Loucy (cell line): ENCODE measurements at regions not wholly inside any gene's neighbourhood (a gene's known extent, or its start where the extent isn't known, plus 50 kb on each side); places are given as distances from the start of the nearest gene placed in this dataset.

ENCODE experiments used
- H2AFZ ChIP-seq: fragments of 200-600 bp; sonication (generic); 2 replicates; pipeline ENCODE4 v1.6.0; 2016; ENCODE audit warnings: antibody characterized with exemption, mild to moderate bottlenecking, low read length, moderate library complexity
- H3F3A ChIP-seq: fragments of 200-600 bp; 2 replicates; pipeline ENCODE4 v1.6.0; 2016; ENCODE audit warnings: antibody characterized with exemption, low read depth, mild to moderate bottlenecking
- H3K27me3 ChIP-seq: fragments of 200-600 bp; sonication (generic); 2 replicates; pipeline ENCODE4 v1.6.1; 2014; ENCODE audit warnings: low read length, mild to moderate bottlenecking; ENCODE audit not compliant: insufficient read depth, poor library complexity, severe bottlenecking
- H3K36me3 ChIP-seq: fragments of 200-600 bp; sonication (generic); 2 replicates; pipeline ENCODE4 v1.6.1; 2016; ENCODE audit warnings: low read length; ENCODE audit not compliant: insufficient read depth
- H3K4me1 ChIP-seq: fragments of 200-600 bp; sonication (generic); 2 replicates; pipeline ENCODE4 v1.5.1; 2014; ENCODE audit warnings: low read length, mild to moderate bottlenecking; ENCODE audit not compliant: insufficient read depth, poor library complexity, severe bottlenecking
- H3K4me2 ChIP-seq: fragments of 200-600 bp; sonication (generic); 2 replicates; pipeline ENCODE4 v1.6.0; 2014; ENCODE audit warnings: antibody characterized with exemption, low read length, low read depth, mild to moderate bottlenecking; ENCODE audit not compliant: poor library complexity, severe bottlenecking
- H3K4me3 ChIP-seq: fragments of 200-600 bp; sonication (generic); 2 replicates; pipeline ENCODE4 v1.5.1; 2014; ENCODE audit warnings: low read length, mild to moderate bottlenecking, mixed read lengths; ENCODE audit not compliant: poor library complexity, severe bottlenecking
- H3K79me2 ChIP-seq: fragments of 200-600 bp; sonication (generic); 2 replicates; pipeline ENCODE4 v1.6.1; 2014; ENCODE audit warnings: low read length; ENCODE audit not compliant: insufficient read depth
- H3K9ac ChIP-seq: fragments of 200-600 bp; sonication (generic); 2 replicates; pipeline ENCODE4 v1.6.0; 2014; ENCODE audit warnings: mild to moderate bottlenecking, low read depth, low read length, moderate library complexity; ENCODE audit not compliant: poor library complexity, severe bottlenecking
- H3K9me2 ChIP-seq: fragments of 200-600 bp; sonication (generic); replicated peaks from 2 replicates; pipeline ENCODE4 v1.6.1; 2016; ENCODE audit warnings: low read depth, low read length, mixed read lengths
- H3K9me3 ChIP-seq: fragments of 200-600 bp; sonication (generic); 2 replicates; pipeline ENCODE4 v1.6.1; 2014; ENCODE audit warnings: mild to moderate bottlenecking, antibody characterized with exemption, low read length, low read depth; ENCODE audit not compliant: insufficient read depth
- H4K20me1 ChIP-seq: fragments of 200-600 bp; sonication (generic); 2 replicates; pipeline ENCODE4 v1.6.0; 2014; ENCODE audit warnings: antibody characterized with exemption, low read length, mild to moderate bottlenecking; ENCODE audit not compliant: insufficient read depth, poor library complexity, severe bottlenecking
- EZH2phosphoT487 ChIP-seq: fragments of 200-600 bp; IDR thresholded peaks from 2 replicates; pipeline ENCODE4 v1.6.1; 2018; ENCODE audit warnings: antibody characterized with exemption, mild to moderate bottlenecking, moderate library complexity, borderline replicate concordance
- TF ChIP-seq, protein P1 (sequence below): fragments of 200-600 bp; sonication (generic); conservative IDR thresholded peaks from 2 replicates; pipeline ENCODE4 v1.5.1; 2014; ENCODE audit warnings: mild to moderate bottlenecking, antibody characterized with exemption, low read length

DNA sequence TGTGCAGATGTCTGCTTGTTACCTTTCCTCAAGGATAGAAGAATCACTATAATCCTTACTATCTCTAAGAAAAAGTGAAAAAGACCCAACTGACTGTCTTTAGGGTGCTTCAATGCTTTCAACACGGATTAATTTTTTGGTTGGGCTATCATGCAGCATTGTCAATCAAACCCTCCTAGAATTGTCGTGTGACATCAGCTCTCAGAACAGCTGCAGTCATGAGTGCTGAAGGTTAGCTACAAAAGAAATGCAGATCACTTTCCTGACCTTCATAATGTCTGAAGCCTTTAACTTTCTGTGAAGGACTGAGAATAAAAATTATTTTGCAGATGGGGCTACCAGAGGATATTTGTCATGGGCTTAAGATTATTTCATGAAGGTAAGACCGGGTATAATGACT, 107.9 kb upstream of the EFNA5 start:
- H3K27me3 ChIP-seq, result no peaks in the 10 kb centered on the region
- H3F3A ChIP-seq, result no peaks in the 10 kb centered on the region
- H3K4me2 ChIP-seq, result no peak overlapping the region
- no peaks in the 10 kb centered on the region for H3K79me2 ChIP-seq
- H3K4me3 ChIP-seq, result no peak overlapping the region
- H3K36me3 ChIP-seq, result no peaks in the 10 kb centered on the region
- no peak overlapping the region for H3K9ac ChIP-seq
- no peak for TF ChIP-seq EZH2phosphoT487
- no peak overlapping the region for H2AFZ ChIP-seq
- no peaks in the 10 kb centered on the region for H3K9me3 ChIP-seq
- no peaks in the 10 kb centered on the region for H3K4me1 ChIP-seq
- H3K9me2 ChIP-seq, result no peaks in the 10 kb centered on the region
- no peaks in the 10 kb centered on the region for H4K20me1 ChIP-seq

DNA sequence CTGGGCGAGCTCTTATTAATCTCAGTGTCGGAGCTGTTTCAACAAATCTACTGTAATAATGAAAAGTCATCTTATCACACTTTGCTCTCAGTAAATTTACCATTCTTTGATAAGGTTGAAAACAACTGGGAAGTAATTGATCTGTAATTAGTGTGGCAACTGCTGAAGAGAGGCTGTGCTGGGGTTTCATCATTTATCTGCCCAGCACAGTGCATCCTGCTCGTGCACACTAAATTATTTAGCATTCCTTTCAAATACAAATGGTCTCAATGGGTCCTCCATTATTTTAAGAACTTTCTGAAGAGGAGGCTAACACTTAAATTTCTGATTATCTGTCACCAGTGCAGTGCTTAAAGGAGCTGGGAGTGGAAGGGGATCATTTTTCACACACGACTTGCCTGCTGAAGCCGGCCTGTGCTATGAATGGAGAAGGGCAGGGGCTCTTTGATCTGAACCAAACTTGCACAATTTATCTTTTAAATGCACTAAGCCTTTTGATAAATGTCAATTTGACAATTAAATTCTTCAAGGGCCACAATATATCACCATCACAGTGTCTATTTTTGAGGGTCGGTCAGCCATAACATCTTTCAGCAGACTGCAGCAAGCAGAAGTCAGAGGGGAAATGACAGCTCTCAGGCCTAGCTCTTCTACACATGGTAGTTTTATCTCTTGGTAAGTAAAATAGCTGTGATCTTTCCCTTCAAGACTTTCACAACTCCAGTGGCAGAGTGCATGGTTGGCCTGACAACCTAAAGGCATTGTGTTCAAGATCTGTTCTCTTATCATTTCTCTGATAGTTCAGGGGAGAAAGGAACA, 106.4 kb upstream of the EFNA5 start:
- H3K4me2 ChIP-seq, result no peak overlapping the region
- no peak overlapping the region for H3K4me3 ChIP-seq
- no peak overlapping the region for H3K9ac ChIP-seq
- no peaks in the 10 kb centered on the region for H3F3A ChIP-seq
- H3K9me3 ChIP-seq, result no peaks in the 10 kb centered on the region
- H3K79me2 ChIP-seq, result no peaks in the 10 kb centered on the region
- H3K36me3 ChIP-seq, result no peaks in the 10 kb centered on the region
- no peaks in the 10 kb centered on the region for H3K27me3 ChIP-seq
- H3K4me1 ChIP-seq, result no peaks in the 10 kb centered on the region
- no peak overlapping the region for H2AFZ ChIP-seq
- H3K9me2 ChIP-seq, result no peaks in the 10 kb centered on the region
- TF ChIP-seq EZH2phosphoT487, result no peak
- TF ChIP-seq, protein P1, sequence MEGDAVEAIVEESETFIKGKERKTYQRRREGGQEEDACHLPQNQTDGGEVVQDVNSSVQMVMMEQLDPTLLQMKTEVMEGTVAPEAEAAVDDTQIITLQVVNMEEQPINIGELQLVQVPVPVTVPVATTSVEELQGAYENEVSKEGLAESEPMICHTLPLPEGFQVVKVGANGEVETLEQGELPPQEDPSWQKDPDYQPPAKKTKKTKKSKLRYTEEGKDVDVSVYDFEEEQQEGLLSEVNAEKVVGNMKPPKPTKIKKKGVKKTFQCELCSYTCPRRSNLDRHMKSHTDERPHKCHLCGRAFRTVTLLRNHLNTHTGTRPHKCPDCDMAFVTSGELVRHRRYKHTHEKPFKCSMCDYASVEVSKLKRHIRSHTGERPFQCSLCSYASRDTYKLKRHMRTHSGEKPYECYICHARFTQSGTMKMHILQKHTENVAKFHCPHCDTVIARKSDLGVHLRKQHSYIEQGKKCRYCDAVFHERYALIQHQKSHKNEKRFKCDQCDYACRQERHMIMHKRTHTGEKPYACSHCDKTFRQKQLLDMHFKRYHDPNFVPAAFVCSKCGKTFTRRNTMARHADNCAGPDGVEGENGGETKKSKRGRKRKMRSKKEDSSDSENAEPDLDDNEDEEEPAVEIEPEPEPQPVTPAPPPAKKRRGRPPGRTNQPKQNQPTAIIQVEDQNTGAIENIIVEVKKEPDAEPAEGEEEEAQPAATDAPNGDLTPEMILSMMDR, result no peak
- H4K20me1 ChIP-seq, result no peaks in the 10 kb centered on the region

DNA sequence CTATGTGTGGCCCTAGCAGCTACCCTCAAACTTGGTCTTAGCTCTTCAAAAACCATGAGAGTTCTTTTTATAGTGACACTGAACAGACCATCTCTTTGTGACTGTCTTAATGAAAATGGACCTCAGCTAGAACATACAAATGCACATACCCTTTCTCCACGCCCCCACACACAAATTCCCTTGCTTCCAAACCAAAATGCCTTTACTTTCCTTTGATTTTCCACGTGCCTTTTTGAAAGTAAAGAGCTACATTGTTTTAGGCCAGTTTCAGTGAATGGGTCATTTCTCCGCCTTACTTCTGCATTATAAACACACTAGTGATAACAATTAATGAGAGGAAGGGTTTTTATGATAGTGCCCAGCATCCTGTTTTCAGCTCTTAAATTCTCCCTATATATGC, 105.8 kb upstream of the EFNA5 start:
- no peaks in the 10 kb centered on the region for H3F3A ChIP-seq
- H3K36me3 ChIP-seq, result no peaks in the 10 kb centered on the region
- no peak overlapping the region for H2AFZ ChIP-seq
- H3K4me3 ChIP-seq, result no peak overlapping the region
- H3K27me3 ChIP-seq, result no peaks in the 10 kb centered on the region
- H3K9ac ChIP-seq, result no peak overlapping the region
- no peak overlapping the region for H3K4me2 ChIP-seq
- no peaks in the 10 kb centered on the region for H3K4me1 ChIP-seq
- TF ChIP-seq, protein P1, result no peak
- H3K9me3 ChIP-seq, result no peaks in the 10 kb centered on the region
- no peaks in the 10 kb centered on the region for H4K20me1 ChIP-seq
- no peaks in the 10 kb centered on the region for H3K9me2 ChIP-seq
- no peaks in the 10 kb centered on the region for H3K79me2 ChIP-seq

DNA sequence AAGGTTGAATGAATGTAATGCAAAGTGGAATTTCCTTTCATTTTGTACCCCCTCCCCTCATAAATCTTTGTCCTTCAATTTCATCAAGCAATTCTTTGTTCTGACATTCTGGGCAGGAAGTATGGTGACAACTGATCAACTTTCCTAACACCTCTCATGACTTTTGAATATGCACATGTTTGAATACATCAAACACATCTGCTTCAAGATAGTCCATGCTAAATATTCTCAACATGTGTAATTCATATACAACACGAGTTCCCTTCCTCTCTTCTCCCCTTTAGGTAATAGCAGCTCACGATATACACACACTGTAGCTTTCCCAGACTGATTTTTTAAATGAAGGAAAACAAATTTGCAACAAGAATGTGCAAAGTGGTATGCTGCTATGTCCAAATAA, 103.6 kb upstream of the EFNA5 start:
- Histone ChIP-seq H2AFZ (no peak overlapping the region), H3K27me3 (no peaks in the 10 kb centered on the region), H3K36me3 (no peaks in the 10 kb centered on the region), H3K4me1 (no peaks in the 10 kb centered on the region), H3K79me2 (no peaks in the 10 kb centered on the region), H3K4me2 (no peak overlapping the region), H4K20me1 (no peaks in the 10 kb centered on the region), H3K9me3 (no peaks in the 10 kb centered on the region), H3F3A (no peaks in the 10 kb centered on the region), H3K9me2 (no peaks in the 10 kb centered on the region), H3K4me3 (no peak overlapping the region), H3K9ac (no peak overlapping the region)
- TF ChIP-seq EZH2phosphoT487, result no peak
- TF ChIP-seq, protein P1, result no peak
